GM19043 (cell line): ENCODE measurements at regions not wholly inside any gene's neighbourhood (a gene's known extent, or its start where the extent isn't known, plus 50 kb on each side); places are given as distances from the start of the nearest gene placed in this dataset.

Experiments used
- ATAC-seq: cut with Tn5 transposase; IDR thresholded peaks from one replicate; pipeline ENCODE4 v1.9.1; 2021; ENCODE audit warnings: low read depth; ENCODE audit not compliant: unreplicated experiment

- no peak for ATAC-seq
These were observed 59.5 kb downstream of the FZD1 start for GRCh38 chr7:91323626-91324158.

GRCh38 chr7:91324663-91325062, 60.4 kb downstream of the FZD1 start:
- ATAC-seq = no peak

GRCh38 chr7:91325726-91326125, 61.5 kb downstream of the FZD1 start:
- no peak for ATAC-seq

GRCh38 chr7:91326516-91327199, 62.4 kb downstream of the FZD1 start:
- no peak for ATAC-seq

GRCh38 chr7:91327346-91327745, 63.1 kb downstream of the FZD1 start:
- ATAC-seq = no peak

- ATAC-seq = no peak
These were observed 65.3 kb downstream of the FZD1 start for GRCh38 chr7:91329571-91329970.

GRCh38 chr7:91330191-91330808, 66.1 kb downstream of the FZD1 start:
- no peak for ATAC-seq

GRCh38 chr7:91330866-91331265, 66.6 kb downstream of the FZD1 start:
- no peak for ATAC-seq

- no peak for ATAC-seq
These were observed 71.9 kb downstream of the FZD1 start for GRCh38 chr7:91336106-91336505.

- ATAC-seq = no peak
These were observed 74.2 kb downstream of the FZD1 start for GRCh38 chr7:91338226-91339020.

- ATAC-seq = no peak
These were observed 78.1 kb downstream of the FZD1 start for GRCh38 chr7:91342346-91342745.

- no peak for ATAC-seq
These were observed 79.3 kb downstream of the FZD1 start for GRCh38 chr7:91343420-91343960.

- no peak for ATAC-seq
These were observed 79.9 kb downstream of the FZD1 start for GRCh38 chr7:91343996-91344629.

GRCh38 chr7:91344911-91345310, 80.7 kb downstream of the FZD1 start:
- ATAC-seq = peak; percentile 72

GRCh38 chr7:91345449-91345848, 81.2 kb downstream of the FZD1 start:
- ATAC-seq = peak; percentile 71

- ATAC-seq = no peak
These were observed 82.2 kb downstream of the FZD1 start for GRCh38 chr7:91346426-91346825.

GRCh38 chr7:91347290-91347689, 83.1 kb downstream of the FZD1 start:
- no peak for ATAC-seq

GRCh38 chr7:91348711-91349110, 84.5 kb downstream of the FZD1 start:
- ATAC-seq = no peak

GRCh38 chr7:91351374-91351773, 87.1 kb downstream of the FZD1 start:
- no peak for ATAC-seq

- no peak for ATAC-seq
These were observed 87.9 kb downstream of the FZD1 start for GRCh38 chr7:91352091-91352490.

- no peak for ATAC-seq
These were observed 89.6 kb downstream of the FZD1 start for GRCh38 chr7:91353848-91354247.
